ENCODE measurements at regions not wholly inside any gene's neighbourhood (a gene's known extent, or its start where the extent isn't known, plus 50 kb on each side); places are given as distances from the start of the nearest gene placed in this dataset.

GRCh38 chr6:170096803-170097504 is 193.9 kb downstream of the DLL1 start:
- Histone ChIP-seq H3K9me3 (no peaks in the 10 kb centered on the region), H3K36me3 (no peaks in the 10 kb centered on the region), H3K27ac (no peak overlapping the region), H3K4me1 (no peaks in the 10 kb centered on the region), H3K4me3 (no peak overlapping the region), H3K9ac (ENCODE audit: low read depth in 2 of 2, low read length in 2 of 2) (no peak overlapping the region), H3K27me3 (no peaks in the 10 kb centered on the region)
- intact Hi-C loops (cut with DNase I): no loop called here
- no peak for TF ChIP-seq CTCF (IDR thresholded peaks at IDR 0.05)
- DNase-seq: no peak

GRCh38 chr6:170096191-170096802 is 194.6 kb downstream of the DLL1 start:
- DNase-seq: no peak
- intact Hi-C loops (cut with DNase I): no loop called here
- H3K4me3 ChIP-seq: no peak overlapping the region
- no peaks in the 10 kb centered on the region for H3K36me3 ChIP-seq
- no peak overlapping the region for H3K9ac ChIP-seq (ENCODE audit: low read depth in 2 of 2, low read length in 2 of 2)
- no peaks in the 10 kb centered on the region for H3K4me1 ChIP-seq
- no peak overlapping the region for H3K27ac ChIP-seq
- TF ChIP-seq CTCF (IDR thresholded peaks at IDR 0.05): no peak
- no peaks in the 10 kb centered on the region for H3K9me3 ChIP-seq
- H3K27me3 ChIP-seq: no peaks in the 10 kb centered on the region

DNA sequence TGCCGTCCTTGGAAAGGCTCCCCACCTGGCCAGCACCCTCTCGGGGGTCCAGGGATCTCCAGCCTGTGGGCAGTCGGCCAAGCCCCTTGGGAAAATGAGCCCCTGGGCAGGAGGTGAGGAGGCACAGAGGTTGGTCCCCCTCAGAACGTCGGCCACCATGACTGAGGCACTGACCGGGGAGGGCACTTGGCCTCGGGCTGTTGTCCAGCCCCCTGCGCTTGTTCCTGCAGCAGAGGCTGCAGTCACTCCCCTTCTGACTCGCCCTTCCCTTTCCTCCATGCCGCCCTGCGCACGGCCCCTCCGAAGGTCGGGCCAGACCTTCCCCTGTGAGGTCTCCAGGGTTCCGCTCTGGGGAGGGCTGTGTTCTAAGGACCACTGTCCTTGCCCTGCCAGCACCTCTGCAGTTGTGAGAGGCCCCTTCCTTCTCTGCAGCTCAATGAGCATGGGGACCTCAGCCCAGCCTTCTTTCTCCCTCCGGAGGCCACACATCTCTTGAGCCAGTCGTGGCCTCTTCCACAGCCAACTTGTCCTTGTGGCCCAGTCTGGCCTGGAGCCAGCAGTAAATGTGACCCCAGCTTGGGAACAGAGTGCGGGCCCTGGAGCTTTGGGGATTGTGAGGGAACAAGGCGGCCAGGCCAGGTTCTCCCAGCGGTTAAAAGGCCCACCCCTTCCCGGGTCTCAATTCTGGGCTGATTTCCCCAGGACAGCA is 195.5 kb downstream of the DLL1 start:
- no peaks in the 10 kb centered on the region for H3K4me1 ChIP-seq
- no peak overlapping the region for H3K9ac ChIP-seq (ENCODE audit: low read depth in 2 of 2, low read length in 2 of 2)
- no peaks in the 10 kb centered on the region for H3K36me3 ChIP-seq
- H3K9me3 ChIP-seq: no peaks in the 10 kb centered on the region
- no peak for DNase-seq
- H3K27me3 ChIP-seq: no peaks in the 10 kb centered on the region
- H3K4me3 ChIP-seq: no peak overlapping the region
- no peak overlapping the region for H3K27ac ChIP-seq
- TF ChIP-seq CTCF (IDR thresholded peaks at IDR 0.05): no peak
- intact Hi-C loops (cut with DNase I): no loop called here

- H3K9ac ChIP-seq (ENCODE audit: low read depth in 2 of 2, low read length in 2 of 2): no peak overlapping the region
- DNase-seq: no peak
- H3K27ac ChIP-seq: no peak overlapping the region
- no peaks in the 10 kb centered on the region for H3K4me1 ChIP-seq
- TF ChIP-seq CTCF (IDR thresholded peaks at IDR 0.05): no peak
- H3K9me3 ChIP-seq: no peaks in the 10 kb centered on the region
- no peak overlapping the region for H3K4me3 ChIP-seq
- H3K27me3 ChIP-seq: no peaks in the 10 kb centered on the region
- intact Hi-C loops (cut with DNase I): no loop called here
- no peaks in the 10 kb centered on the region for H3K36me3 ChIP-seq
Observed at GRCh38 chr6:170094686-170095272, 196.1 kb downstream of the DLL1 start.

- H3K9me3 ChIP-seq: no peaks in the 10 kb centered on the region
- H3K4me3 ChIP-seq: no peak overlapping the region
- no peak overlapping the region for H3K9ac ChIP-seq (ENCODE audit: low read depth in 2 of 2, low read length in 2 of 2)
- no peak for DNase-seq
- no peak for TF ChIP-seq CTCF (IDR thresholded peaks at IDR 0.05)
- intact Hi-C loops (cut with DNase I): no loop called here
- no peaks in the 10 kb centered on the region for H3K36me3 ChIP-seq
- H3K4me1 ChIP-seq: no peaks in the 10 kb centered on the region
- no peak overlapping the region for H3K27ac ChIP-seq
- H3K27me3 ChIP-seq: no peaks in the 10 kb centered on the region
Observed at GRCh38 chr6:170093658-170094596, 197.0 kb downstream of the DLL1 start.

Data from colonic mucosa (tissue), 4 donors.